NCI-H526 treated with DMSO at 0.1 percent for 48 hours (cell line): ENCODE measurements at regions not wholly inside any gene's neighbourhood (a gene's known extent, or its start where the extent isn't known, plus 50 kb on each side); places are given as distances from the start of the nearest gene placed in this dataset.
"Not testable (repeated sequence)": the region's sequence is repeated elsewhere in the genome, so short reads cannot be mapped to it uniquely, and the experiment has no call there.

Source experiments
- DNase-seq: peaks from one replicate; lab custom pipeline; 2025; lab: John Stamatoyannopoulos, UW

- DNase-seq, result no peak
Measured at GRCh38 chr4:141459020-141459419, 177.4 kb upstream of the IL15 start.

DNA sequence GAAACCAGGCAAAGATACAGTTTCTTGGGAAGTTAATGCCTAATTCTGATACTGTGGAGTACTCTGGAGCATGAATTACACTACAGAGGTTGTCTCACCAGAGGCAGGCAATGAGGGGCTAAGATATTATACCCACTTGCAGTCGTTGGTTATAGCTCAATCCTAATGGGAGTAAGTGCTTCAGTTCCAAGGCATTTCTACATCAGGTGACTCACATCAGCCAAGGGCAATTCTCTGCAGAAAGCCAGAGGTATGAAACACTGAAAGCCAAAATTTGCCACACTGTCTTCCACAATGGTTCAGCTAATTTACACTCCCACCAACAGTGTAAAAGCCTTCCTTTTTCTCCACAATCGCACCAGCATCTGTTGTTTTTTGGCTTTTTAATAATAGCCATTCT is 174.0 kb upstream of the IL15 start:
- DNase-seq, result no peak

- no peak for DNase-seq
Measured at GRCh38 chr4:141463678-141464077, 172.7 kb upstream of the IL15 start.

GRCh38 chr4:141464366-141464765 is 172.0 kb upstream of the IL15 start:
- DNase-seq, result no peak

- no peak for DNase-seq
Measured at GRCh38 chr4:141465171-141465570, 171.2 kb upstream of the IL15 start.

GRCh38 chr4:141467225-141467624 is 169.2 kb upstream of the IL15 start:
- no peak for DNase-seq

GRCh38 chr4:141469392-141469791 is 167.0 kb upstream of the IL15 start:
- no peak for DNase-seq

- no peak for DNase-seq
Measured at GRCh38 chr4:141473026-141473540, 163.3 kb upstream of the IL15 start.

DNA sequence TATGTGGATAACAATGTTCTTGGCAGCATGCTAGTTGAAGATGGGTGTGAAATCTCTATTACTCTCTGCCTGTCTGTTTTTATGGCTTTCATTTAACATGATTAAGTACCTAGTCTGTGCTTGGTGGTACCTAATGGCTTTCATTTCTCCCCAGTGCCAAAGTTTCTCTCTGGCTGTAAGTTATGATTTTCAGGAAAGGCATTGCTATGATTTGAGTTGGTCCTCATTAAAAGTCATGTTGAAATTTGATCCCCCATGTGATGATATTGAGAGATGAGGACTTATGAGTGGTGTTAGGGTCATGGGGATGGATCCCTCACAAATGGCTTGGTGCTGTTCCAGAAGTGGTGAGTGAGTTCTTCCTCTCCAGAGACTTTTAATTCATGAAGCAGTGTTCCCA is 162.4 kb upstream of the IL15 start:
- no peak for DNase-seq

DNA sequence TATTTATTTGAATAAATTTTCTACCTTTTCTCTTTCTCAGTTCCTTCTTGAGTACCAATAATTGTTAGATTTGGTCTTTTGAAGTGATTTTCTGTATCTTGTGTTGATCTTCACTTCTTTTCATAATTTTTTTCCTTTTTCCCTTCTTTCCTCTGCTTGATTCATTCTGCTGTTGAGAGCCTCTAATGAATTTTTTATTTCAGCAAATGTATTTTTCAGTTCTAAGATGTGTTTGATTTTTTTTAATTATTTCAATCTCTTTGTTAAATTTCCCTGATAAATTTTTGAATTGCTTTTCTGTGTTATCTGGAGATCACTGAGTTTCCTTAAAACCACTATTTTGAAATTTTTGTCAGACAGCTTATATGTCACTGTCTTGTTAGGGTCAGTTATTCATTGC is 155.4 kb upstream of the IL15 start:
- DNase-seq, result no peak

DNA sequence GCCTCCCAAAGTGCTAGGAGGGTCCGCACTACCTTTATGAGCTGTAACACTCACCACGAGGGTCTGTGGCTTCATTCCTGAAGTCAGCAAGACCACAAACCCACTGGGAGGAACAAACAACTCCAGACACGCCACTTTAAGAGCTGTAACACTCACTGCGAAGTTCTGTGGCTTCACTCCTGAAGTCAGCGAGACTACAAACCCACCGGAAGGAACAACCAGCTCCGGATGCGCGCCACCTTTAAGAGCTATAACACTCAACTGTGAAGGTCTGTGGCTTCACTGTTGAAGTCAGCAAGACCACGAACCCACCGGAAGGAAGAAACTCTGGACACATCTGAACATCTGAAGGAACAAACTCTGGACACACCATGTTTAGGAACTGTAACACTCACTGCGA is 152.1 kb upstream of the IL15 start:
- not testable (repeated sequence) for DNase-seq

GRCh38 chr4:141486375-141486997 is 149.9 kb upstream of the IL15 start:
- no peak for DNase-seq

DNA sequence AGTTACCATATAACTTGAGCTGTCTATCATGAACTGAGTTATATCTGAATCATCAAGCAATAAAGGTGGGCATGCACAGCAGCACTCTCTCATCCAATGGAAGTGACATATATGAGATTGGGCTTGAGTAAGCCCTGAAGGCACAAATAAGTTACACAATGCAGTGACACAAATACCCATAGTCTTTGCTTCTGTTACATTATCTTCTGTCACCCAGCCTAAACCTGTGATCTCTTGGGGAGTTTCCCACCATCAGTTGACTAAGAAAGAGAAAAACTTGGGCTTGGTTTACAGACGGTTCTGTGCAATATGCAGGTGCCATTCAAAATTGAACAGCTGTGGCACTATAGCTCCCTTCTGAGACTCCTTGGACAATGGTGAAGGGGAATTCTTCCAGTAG is 138.8 kb upstream of the IL15 start:
- DNase-seq, result no peak

GRCh38 chr4:141499261-141499853 is 137.0 kb upstream of the IL15 start:
- DNase-seq, result no peak

DNA sequence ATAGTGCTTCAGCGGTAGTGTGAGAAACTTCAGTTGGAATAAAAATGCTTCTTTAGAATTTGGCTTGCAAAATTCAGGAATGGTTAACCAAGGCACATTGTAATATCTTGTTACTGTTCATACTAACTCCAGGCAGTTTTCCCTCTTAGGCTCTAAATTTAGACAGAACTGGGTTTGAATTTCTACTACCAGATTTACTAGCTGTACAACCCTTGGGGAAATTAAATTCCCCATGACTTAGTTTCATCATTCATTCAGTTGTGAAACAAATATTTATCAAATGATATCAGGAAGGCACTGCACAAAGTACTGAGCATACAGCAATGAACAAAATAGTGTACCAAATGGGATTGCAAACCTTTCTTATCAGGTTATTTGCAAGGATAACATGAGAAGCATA is 135.0 kb upstream of the IL15 start:
- DNase-seq, result no peak

DNA sequence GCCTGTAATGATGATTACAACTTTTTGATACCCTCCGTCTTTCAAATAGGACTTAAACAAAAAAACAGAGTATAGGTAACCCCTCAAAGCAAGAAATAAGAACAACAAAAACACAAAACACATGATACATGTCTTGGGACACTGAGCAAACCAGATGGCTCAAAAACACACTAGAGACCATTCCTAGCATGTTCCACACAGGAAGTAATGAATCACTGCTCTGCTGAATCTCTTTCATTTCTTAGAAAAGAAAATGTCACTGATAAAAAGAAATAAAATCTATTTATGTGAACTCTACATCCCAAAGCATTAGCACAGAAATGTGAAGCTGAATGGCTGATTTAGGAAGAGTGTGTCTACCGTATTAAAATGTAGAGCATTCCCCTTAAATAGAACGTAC is 134.5 kb upstream of the IL15 start:
- DNase-seq, result no peak

DNA sequence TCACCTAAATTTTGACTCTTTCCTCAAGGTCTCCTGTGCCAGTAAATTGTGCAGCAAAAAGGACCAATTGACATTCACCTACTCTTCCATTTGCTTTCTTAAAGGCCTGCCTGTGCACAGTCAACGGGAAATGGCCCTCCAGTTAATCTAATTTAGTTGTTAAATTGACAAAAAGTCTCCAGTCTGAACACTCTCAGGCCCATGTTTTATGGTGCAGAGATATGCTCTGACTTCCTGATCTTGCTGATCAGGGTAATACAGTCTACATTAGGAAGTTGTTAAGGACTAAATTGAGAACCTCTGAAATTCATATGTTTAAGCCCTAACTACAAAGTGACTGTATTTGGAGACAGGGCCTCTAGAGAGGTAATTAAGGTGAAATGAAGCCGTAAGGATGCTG is 133.6 kb upstream of the IL15 start:
- DNase-seq, result no peak

- no peak for DNase-seq
Measured at GRCh38 chr4:141503260-141503659, 133.1 kb upstream of the IL15 start.

DNA sequence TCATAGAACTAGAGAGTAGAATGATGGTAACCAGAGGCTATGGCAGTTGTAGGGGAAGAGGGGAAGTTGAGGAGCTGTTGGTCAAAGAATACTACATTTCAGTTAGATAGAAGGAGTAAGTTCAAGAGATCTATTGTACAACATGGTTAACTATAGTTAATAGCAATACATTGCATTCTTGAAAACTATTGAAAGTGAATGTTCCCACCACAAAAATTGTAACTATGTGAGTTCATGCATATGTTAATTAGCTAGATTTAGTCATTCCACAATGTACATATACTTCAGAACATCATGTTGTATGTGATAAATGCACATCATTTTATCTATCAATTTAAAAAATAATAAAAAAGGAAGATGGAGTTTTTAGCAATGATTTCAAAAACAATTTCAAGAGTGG is 125.3 kb upstream of the IL15 start:
- no peak for DNase-seq

DNA sequence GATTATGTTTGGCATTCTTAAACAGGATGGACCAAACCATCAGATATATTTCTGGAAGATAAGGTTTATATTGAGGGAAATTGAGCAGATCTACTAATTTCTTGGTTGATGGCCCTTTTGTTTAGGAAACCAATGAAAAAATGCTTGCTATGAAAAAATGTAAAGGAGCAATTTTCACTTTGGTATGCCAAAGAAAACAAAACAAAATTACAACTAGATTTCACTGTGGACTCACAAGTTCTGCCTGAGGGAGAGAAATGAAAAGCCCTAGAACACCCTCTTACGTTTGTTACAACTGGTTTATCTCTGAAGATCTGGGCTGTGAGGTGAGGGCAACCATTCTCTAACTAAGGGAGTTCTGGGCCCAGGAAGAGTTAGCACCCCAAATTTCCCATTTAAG is 122.5 kb upstream of the IL15 start:
- no peak for DNase-seq

DNA sequence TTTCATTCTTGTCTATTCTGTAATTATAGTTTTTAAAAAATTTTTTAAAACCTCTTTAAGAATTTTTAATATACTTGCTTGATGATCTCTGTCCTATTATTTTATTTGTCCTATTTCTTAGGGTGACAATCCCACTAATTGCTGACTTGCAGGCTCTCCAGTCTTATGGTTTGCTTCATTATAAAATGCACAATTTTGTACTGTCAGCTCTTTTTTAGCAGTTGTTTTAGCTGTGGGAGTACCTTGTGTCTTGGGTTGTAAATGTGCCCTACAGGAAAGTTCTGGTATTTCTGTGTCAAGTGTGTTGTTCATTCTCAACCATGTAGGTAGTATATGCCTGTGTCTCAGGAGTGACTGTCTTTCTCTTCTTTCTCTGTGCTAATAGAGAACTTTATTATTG is 118.2 kb upstream of the IL15 start:
- no peak for DNase-seq

DNA sequence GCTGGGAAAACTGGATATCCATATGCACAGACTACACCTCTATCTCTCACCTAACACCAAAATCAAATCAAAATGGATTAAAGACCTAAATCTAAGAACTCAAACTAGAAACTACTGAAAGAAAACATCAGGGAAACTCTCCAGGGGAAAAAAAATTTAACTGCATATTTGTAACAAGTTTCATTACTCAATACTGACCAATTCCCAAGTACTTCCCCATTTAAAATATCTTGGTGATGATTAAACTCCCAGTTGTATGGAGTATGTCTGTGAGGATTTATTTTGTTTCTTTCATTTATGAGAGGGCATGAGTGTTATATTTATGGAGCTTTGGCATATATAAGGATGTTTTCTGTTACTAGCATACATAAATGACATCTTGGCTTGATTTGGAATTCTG is 112.3 kb upstream of the IL15 start:
- no peak for DNase-seq

DNA sequence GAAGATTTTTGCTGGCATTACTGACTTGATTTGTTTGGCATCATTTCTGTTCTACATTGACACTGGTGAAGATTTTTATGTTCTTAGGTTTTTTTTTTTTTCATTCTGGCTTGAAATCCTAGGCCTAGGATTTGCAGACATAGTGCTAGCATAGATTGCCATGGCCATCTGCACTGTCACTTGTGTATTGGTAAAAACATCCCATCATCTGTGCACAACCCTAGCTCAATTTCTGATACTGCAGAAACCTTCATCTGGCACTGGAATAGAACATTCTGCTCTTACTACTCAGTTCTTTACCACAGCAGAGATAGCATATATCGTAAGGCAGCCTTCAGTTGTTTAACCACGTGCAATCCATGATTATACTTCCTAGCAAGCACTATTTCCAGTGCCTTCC is 111.5 kb upstream of the IL15 start:
- DNase-seq, result no peak

GRCh38 chr4:141530627-141531026 is 105.8 kb upstream of the IL15 start:
- no peak for DNase-seq
